Activated CD4-positive, alpha-beta T cell treated with anti-CD3 and anti-CD28 coated beads, Interleukin-2, Interleukin-4, amounts not matched to agents 100 ng/mL and 50 ng/mL, durations not matched to agents 16 hours and 8 hours (primary cell): ENCODE measurements at regions not wholly inside any gene's neighbourhood (a gene's known extent, or its start where the extent isn't known, plus 50 kb on each side); places are given as distances from the start of the nearest gene placed in this dataset.

Experiments
- DNase-seq: peaks from one replicate; pipeline ENCODE4 v3.0.0-alpha.2; 2020; ENCODE audit warnings: low spot score

- DNase-seq: no peak
Measured at GRCh38 chr1:228897901-228898300, 162.6 kb downstream of the RHOU start.

- DNase-seq: no peak
Measured at GRCh38 chr1:228898582-228898992, 163.3 kb downstream of the RHOU start.

GRCh38 chr1:228899421-228899956 is 164.2 kb downstream of the RHOU start:
- DNase-seq: no peak

GRCh38 chr1:228900099-228900885 is 165.0 kb downstream of the RHOU start:
- DNase-seq: no peak

- DNase-seq: no peak
Measured at GRCh38 chr1:228900886-228901392, 165.7 kb downstream of the RHOU start.

- no peak for DNase-seq
Measured at GRCh38 chr1:228901936-228902681, 166.8 kb downstream of the RHOU start.

GRCh38 chr1:228902781-228903433 is 167.6 kb downstream of the RHOU start:
- DNase-seq: no peak

- no peak for DNase-seq
Measured at GRCh38 chr1:228903434-228904071, 168.3 kb downstream of the RHOU start.

- DNase-seq: no peak
Measured at GRCh38 chr1:228904222-228904621, 168.9 kb downstream of the RHOU start.

GRCh38 chr1:228905701-228906101 is 170.4 kb downstream of the RHOU start:
- no peak for DNase-seq

GRCh38 chr1:228906223-228906860 is 171.1 kb downstream of the RHOU start:
- no peak for DNase-seq

GRCh38 chr1:228911225-228912210 is 176.2 kb downstream of the RHOU start:
- DNase-seq: no peak

- no peak for DNase-seq
Measured at GRCh38 chr1:228913626-228914414, 178.5 kb downstream of the RHOU start.

GRCh38 chr1:228914700-228915099 is 179.4 kb downstream of the RHOU start:
- no peak for DNase-seq

GRCh38 chr1:228917342-228917741 is 182.1 kb downstream of the RHOU start:
- DNase-seq: no peak

- no peak for DNase-seq
Measured at GRCh38 chr1:228917755-228918154, 182.5 kb downstream of the RHOU start.

- DNase-seq: no peak
Measured at GRCh38 chr1:228918335-228918734, 183.1 kb downstream of the RHOU start.

GRCh38 chr1:228919914-228920313 is 184.6 kb downstream of the RHOU start:
- no peak for DNase-seq

- no peak for DNase-seq
Measured at GRCh38 chr1:228920831-228921230, 185.6 kb downstream of the RHOU start.
